OCI-M2 (cell line): ENCODE measurements at regions not wholly inside any gene's neighbourhood (a gene's known extent, or its start where the extent isn't known, plus 50 kb on each side); places are given as distances from the start of the nearest gene placed in this dataset.

Experiments used
- DNase-seq: peaks from one replicate; lab custom pipeline; 2025; ENCODE audit not compliant: unreplicated experiment; lab: John Stamatoyannopoulos, UW

DNA sequence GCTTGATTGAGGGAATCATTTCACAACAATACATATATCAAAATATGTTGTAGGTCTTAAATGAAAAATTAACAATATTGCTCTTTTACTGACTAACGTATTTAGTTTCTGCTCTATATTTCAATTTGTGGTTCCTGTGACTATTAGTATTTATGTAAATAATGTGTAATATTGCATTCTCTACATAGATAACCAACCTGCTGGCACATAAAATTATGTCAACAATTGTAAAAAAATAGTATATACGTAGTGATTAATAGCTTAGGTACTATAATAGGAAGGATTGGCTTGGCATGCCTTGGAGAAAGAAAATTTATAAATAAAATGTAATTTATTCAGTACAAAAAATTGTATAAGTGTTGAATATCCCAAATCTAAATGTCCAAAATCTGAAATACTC lies 1336.1 kb downstream of the PCDH9 start:
- no peak for DNase-seq

DNA sequence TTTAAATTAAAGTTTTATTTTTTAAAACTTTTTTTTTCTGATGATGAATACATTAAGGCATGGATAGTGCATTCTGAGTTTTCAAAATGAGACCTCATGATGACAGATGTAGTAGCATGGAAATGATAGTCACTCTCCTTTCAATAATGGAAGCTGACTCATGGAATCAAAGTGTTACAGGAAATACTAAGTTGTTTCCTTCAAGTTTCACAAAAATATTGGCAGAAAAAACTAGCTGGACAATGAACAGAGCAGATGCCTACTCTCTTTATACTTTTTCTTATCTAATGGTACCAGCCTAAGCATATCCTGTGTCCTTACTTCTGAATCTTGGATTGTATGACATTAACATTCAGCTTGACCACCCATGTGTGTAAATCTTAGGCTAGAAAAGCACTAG lies 1337.3 kb downstream of the PCDH9 start:
- no peak for DNase-seq

DNA sequence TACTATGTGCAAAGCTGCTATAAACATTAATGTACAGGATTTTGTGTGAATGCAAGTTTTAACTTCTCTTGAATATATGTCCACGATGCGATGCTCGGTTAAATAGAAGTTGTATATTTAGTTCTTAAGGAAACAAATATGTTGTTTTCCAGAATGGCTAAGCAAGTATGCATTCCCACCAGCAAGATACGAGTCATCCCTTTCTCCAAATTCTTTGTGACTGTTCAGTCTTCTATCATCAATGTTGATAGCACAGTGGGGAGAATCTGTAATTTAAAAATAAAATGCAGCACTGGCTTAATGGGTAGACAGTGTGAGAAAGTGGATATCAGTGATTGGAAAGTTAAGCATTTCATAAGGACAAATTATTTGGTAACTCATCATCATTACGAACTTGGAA lies 1340.8 kb downstream of the PCDH9 start:
- no peak for DNase-seq

DNA sequence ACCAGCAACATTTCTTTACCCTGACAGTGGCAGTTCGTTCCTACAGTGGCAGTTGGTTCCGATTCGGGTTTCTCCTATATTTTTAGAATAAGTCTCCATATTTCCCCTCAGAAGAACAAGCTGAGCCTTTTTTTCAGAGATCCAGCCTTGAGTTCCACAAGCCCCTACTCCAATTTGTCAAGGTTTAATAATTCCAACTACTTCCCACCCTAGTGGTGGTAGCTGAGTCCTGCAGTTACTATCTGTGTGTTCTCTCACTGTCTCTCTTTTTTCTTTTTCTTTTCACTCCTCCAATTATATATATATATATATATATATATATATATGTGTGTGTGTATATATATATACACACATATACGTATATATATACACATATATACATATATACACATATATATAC lies 1347.3 kb downstream of the PCDH9 start:
- no peak for DNase-seq

DNA sequence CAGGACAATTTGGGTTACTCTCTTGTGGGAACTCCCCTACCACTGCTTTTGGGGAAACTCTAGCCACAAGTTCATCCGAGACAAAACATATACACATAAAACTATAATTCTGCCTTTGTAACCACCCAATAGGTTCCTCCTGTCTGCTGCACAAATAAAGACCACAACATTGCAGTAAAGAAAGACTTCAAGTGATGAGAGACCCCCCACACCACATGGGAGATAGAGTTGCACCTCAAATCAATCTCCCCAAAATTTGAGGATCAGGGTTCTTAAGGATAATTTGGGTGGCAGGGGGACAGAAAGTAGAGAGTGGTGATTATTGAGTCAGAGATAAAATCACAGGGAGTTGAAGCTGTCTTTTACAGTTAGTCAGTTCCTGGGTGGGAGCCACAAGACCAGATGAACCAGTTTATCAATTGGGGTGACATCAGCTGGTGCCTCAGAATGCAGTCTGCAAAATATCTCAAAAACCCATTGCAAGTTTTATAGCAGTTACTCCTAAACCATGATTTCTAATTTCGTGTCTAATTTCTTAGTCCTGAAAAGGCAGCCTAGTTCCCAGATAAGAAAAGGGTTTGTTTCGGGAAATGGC lies 1348.5 kb downstream of the PCDH9 start:
- DNase-seq, result no peak

DNA sequence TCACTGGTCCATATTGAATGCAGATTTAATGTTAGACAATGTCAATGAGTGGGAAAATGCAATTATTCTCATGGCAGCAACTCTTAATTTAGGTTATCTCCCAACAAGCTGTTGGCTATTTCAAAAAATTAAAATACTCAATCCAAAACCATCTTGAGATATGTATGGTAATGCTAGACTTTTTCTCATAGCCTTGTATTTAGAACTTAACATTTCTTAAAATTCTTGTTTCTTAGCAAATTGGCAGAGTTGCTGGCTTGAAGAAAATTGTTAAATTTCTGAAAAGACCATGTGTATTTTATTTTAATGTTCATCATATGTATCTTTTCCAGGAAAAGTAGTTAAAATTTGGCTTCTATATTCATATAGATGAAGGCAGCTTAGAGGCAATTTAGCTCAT lies 1355.1 kb downstream of the PCDH9 start:
- DNase-seq, result no peak

DNA sequence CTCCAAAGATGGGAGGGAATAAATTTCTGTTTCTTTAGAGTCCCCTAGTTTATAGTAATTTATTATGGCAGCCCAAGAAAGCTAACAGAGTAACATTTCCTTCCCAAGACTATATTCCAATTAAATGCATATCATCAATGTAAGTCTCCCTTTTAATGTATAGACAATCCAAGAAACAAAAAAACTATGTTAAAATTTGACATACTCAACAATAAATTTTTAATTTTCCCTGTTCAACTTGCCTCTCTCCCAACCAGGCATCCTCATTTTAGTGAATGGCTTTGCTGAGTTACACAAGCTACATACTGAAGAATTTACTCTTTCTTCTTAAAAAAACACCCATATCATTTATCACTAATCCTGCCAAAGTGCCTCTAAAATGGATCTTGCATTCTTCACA lies 1357.7 kb downstream of the PCDH9 start:
- DNase-seq, result no peak

DNA sequence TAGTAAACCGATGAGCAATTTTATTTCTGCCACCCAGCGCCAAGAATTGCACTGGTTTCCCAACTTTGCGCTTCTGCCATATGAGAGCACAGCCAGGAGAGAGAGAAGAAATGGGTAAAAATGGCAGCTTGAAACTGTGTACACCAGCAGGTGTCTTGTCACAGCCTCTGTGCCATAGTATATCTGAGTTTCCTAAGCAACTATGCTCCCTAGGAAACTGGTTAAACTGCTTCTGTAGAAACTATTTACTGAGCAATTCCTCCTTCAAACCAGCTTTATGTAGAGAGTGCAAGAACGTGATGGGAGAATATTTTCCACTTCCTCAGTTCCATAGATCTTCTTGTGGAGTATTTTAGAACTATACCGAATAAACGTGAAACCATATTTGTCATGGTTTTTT lies 1361.3 kb downstream of the PCDH9 start:
- DNase-seq, result no peak

DNA sequence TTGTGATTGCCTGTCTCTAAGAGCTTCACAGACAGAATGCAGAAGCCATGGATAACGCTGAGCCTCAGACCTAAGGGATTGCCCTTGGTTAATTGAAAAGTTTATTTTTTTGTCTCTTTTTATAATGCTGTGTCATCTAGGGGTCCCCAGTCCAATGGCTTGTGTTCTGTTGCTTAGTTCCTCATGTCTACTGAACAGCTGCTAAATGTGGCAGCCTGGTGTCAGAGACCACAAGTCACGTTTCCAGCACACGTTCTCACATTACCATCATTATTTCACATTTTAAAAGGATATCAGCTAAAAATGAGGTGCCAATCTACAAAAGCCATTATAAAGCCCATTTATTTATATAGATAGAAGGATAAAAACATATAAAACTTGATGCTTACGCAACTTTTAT lies 1362.0 kb downstream of the PCDH9 start:
- no peak for DNase-seq

DNA sequence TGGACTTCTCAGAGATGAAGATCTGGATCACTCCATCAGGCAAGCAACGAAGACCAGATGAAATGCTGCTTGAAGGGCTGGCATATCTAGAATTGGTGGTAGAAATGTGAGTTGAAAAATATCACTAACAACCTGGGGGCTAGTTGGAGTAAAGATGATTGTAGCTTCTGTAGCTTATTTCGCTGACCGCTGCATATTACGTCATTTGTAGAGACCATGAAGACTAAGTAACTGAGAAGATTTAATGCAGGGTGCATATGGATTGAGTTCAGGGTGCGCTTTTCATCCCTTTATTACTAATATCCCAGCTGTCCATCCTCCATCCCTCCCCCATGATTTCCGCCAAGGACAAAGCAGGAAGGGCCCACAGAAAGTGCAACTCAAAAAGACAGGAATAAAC lies 1364.0 kb downstream of the PCDH9 start:
- no peak for DNase-seq

DNA sequence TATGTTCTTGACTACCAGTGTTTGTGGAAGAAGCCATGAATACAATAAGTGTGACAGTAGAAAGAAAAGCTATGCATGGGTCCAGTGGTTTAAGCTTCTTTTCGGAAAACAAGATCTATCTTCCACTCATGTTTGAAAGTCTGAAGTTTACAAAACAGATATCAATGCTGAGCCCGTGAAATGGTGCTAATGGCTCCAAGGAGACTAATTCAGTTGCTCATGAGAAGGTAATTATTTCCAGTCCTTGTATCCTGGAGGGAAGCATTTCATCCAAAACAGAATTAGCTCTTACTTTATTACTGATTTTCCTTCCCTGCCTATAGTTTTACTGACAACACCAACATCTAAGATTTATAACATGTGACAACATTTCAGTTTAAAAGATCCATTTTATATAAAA lies 1364.9 kb downstream of the PCDH9 start:
- no peak for DNase-seq

DNA sequence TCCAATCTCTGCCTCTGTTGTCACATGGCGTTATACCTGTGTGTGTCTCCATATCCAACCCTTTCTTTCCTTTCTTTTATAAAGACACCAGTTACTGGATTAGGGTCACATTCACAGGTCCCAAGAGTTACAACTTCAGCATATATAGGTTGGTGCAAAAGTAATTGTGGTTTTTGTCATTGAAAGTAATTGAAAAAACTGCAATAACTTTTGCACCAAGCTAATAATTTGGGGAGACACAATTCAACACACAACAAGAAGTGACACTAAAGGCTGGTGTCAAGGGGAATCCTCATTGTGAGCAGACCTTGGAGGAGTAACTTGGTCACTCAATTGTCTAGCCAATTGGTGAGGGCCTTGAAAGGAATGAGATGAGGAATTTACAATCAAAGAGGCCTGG lies 1366.1 kb downstream of the PCDH9 start:
- no peak for DNase-seq

DNA sequence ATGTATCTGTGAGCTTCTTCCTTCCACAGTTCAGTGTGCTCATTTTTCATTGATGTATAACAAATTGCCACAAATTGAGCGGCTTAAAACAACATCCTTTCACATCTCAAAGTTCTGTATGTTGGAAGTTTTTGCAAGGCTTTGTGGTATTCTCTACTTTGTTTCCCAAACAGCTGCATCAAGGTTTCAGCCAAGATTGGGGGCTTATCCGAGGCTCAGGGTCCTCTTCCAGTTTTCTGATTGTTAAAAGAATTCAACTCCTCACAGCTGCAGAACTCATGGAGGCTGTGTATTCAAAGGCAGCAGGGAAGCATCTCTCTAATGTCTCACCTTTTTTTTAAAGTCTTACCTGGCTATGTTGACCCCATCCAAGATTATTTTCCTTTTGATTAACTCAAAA lies 1369.8 kb downstream of the PCDH9 start:
- DNase-seq, result no peak

DNA sequence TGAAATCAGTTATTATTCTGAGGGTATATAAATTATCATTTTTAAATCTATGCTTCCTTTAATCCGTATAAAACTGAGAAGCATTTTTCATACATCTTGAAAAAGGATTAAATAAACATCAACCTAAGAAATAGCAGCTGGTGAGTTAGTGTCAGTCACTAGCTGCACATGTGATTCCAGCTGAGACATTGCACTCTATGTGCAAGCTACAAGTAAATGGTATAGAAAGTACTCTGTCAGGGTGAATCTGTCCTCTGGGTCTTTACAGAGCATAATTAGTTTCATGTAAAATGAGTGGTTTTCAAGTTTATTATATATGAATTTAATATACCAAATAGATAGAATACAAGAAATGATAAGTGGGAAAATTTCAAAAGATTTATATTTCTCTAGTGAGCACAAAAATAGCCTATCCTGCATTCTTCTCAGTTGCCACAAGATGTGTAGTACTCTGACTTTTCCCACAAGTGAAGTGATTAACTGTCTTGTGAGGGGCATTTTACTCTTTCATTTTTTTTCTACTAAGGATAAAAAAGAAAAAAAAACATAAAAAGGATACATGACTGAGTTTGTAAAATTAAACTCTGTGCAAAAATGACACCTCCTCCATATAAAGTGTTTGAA lies 1372.1 kb downstream of the PCDH9 start:
- no peak for DNase-seq

DNA sequence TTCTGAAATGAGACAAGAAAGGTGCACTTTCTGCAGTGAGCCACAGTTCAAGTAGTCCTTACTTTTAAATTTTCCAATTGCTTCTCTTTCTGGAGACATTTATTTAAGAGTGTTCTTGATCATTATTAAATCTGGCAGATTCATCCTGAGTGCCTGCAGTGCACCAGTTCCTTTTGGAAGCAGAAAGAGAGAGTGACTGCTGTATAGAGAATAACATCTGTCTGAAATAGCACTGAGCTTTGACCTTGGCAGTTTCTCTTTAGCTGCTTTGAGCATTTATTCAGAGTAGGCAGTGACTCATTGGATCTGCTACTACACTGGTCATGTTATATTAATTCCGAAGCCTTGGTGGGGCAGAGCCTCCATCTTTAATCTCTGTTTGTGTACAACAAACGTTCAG lies 1373.7 kb downstream of the PCDH9 start:
- DNase-seq, result no peak

DNA sequence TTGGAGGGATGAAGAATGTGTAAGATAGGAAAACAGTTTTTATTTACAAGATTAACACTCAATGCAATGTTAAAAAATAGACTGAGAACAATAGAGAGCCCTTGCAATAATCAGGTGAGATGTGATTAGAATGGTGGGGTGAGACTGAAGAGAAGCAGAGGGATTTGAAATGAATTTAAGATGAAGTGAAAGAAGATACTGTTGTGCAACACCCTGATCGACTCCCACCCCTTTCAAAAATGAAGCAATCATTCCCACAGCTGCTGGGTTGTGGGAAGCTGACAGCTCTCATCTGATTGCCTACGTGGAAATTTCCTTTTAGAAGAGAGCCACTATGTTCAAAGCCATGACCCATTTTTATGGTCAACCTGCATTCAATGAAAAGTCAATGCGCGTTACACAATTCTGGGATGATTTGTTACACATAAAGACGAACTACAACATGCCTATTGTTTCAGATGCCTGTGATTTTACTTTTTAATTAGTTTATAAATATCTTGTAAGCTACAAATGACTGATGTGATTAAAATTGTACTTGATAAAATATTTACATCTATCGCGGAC lies 1374.8 kb downstream of the PCDH9 start:
- DNase-seq, result no peak

DNA sequence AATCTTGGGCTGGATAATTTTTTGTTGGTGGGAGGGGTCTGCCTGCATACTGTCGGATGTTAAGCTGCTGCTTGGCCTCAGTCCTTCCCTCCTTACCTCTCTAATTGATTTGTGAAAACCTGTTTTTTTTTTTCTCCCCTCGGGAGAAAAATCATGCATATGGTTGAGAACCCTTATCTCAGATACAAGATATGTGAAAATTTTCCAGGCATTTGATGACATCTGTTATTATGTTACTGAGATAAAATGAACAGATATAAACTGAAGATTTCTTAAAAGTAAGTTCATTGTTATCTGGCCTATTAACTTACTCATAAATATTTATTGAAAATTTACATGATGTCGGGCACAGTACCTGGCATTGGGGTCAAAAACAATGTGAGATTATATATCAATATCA lies 1375.7 kb downstream of the PCDH9 start:
- no peak for DNase-seq

DNA sequence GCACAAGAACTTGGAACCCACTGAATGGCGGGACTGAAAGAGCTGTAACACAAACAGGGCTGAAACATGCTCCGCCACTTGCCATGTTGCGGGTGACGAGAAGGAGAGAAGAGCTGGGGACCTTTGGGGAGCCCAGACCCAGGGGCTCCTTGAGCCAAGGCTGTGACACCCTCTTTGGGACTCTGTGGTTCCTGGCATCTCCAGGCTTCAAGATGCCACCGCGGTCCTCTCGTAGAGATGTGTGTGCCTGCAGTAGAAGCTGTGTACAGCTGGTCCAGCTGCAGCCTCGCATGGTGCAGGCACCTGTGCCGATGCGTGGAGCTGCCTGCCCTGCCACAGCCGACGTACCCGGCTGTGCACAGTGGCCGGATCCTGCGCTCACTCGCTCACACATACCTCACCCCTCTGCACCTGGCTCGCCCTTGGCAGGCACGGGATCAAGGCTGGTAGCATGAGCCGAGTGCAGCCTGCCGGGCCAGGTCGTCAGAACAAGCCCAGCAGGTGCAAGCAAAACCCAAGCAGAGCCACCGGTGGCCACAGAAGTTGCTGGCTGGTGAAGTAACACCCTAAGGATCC lies 1385.8 kb downstream of the PCDH9 start:
- no peak for DNase-seq

DNA sequence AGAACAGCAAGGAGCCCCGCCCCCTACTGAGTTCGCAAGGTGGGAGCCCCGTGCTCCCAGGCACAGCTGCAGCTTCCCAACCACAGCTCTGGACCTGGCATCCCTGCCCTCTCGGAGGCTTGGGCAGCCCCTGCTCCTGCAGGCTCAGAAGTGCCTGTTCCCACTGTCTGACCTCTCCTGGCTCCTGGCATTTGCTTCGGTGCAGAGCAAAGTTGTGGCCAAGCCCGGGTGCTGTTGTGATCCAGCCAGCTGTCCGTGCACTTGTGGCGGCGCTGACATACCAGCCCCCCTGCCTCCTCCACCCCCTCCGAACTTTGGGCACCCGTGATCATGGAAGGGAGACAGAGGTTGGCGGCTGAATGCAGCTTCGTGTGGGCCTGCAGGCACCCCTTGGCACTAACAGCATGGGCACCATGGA lies 1386.8 kb downstream of the PCDH9 start:
- DNase-seq, result no peak

DNA sequence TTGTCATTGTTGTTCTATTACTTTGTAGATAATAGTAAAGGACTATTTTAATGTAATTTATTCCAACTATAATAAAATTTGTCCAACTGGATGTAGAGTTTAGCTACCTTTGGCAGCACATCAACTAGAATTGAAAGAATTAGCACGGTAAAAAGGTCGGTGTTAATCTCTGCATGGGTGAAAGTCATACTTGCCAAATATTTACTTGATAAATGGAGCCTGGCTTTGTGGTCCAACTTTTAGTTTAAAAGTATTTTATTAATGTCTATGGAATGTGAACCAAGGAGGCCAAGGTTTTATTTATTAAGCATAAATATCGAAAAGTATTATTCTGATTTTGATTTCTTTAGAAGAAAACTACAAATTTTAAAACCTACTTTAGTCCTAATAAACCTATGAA lies 1389.0 kb downstream of the PCDH9 start:
- no peak for DNase-seq

DNA sequence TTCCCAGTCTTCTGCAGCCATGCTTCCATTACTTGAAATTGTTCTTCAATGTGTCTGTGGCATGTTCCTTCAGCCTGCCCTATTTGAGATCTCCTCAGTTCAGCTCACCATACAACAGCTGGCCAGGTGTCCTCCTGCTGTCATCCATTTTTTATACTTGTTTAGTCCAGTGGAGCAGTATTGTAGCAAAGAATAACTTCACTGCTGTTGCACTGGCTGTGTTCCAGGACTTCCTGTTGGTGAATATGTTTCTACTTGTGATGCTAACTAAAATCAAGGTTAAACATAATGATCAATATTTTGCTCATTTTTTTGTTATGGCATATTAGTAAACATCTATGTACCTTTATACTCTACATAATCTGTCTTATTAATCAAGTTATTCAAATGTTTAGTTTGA lies 1394.1 kb downstream of the PCDH9 start:
- DNase-seq, result no peak

DNA sequence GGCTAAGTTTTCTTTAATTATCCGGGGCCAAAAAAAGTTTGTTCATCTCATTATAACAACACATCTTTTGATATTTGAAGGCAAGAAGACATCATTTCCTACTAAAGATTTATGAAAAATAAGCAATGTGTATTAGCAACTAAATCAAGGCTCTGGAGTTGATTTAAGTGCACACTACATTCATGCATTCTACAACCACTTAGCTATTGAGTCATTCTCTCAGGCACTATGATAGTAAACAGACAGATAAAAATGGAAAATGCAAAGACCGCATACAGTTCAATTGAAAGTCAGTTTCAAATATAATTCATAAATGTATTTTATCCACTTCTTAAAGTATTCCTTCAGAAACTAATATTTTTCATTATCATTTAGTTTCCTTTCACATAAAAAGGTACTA lies 1395.2 kb downstream of the PCDH9 start:
- DNase-seq, result no peak
